GM19193 (cell line): ENCODE measurements at regions not wholly inside any gene's neighbourhood (a gene's known extent, or its start where the extent isn't known, plus 50 kb on each side); places are given as distances from the start of the nearest gene placed in this dataset.

Source experiments
- POLR2A ChIP-seq: IDR thresholded peaks from 4 replicates; pipeline ENCODE4 v1.6.1; 2011; ENCODE audit not compliant: insufficient read depth, insufficient read length; ENCODE audit errors: extremely low read depth

GRCh38 chr20:28562510-28562898 lies 2695.0 kb upstream of the DEFB115 start:
- TF ChIP-seq POLR2A, result no peak

- peak; percentile 57 for TF ChIP-seq POLR2A
Observed at GRCh38 chr20:28602403-28603217, 2654.9 kb upstream of the DEFB115 start.

GRCh38 chr20:28616354-28616753 lies 2641.1 kb upstream of the DEFB115 start:
- no peak for TF ChIP-seq POLR2A
